ENCODE measurements at regions not wholly inside any gene's neighbourhood (a gene's known extent, or its start where the extent isn't known, plus 50 kb on each side); places are given as distances from the start of the nearest gene placed in this dataset.

- no peak for TF ChIP-seq CTCF (IDR thresholded peaks at IDR 0.05; ENCODE audit: insufficient read depth, missing control alignments)
- no peak for DNase-seq (ENCODE audit: insufficient read length, low spot score)
- FAIRE-seq = no peak
Measured at GRCh38 chr2:20935168-20935775, 108.6 kb downstream of the APOB start.

GRCh38 chr2:20934236-20934635 is 109.6 kb downstream of the APOB start:
- no peak for TF ChIP-seq CTCF (IDR thresholded peaks at IDR 0.05; ENCODE audit: insufficient read depth, missing control alignments)
- no peak for DNase-seq (ENCODE audit: insufficient read length, low spot score)
- FAIRE-seq = no peak

- DNase-seq (ENCODE audit: insufficient read length, low spot score) = no peak
- no peak for FAIRE-seq
- no peak for TF ChIP-seq CTCF (IDR thresholded peaks at IDR 0.05; ENCODE audit: insufficient read depth, missing control alignments)
Measured at GRCh38 chr2:20933714-20934113, 110.2 kb downstream of the APOB start.

GRCh38 chr2:20931346-20931745 is 108.4 kb upstream of the LDAH start:
- no peak for FAIRE-seq
- no peak for DNase-seq (ENCODE audit: insufficient read length, low spot score)
- TF ChIP-seq CTCF (IDR thresholded peaks at IDR 0.05; ENCODE audit: insufficient read depth, missing control alignments) = no peak

GRCh38 chr2:20930928-20931327 is 108.0 kb upstream of the LDAH start:
- DNase-seq (ENCODE audit: insufficient read length, low spot score) = no peak
- TF ChIP-seq CTCF (IDR thresholded peaks at IDR 0.05; ENCODE audit: insufficient read depth, missing control alignments) = no peak
- FAIRE-seq = no peak

GRCh38 chr2:20929721-20930120 is 106.8 kb upstream of the LDAH start:
- no peak for TF ChIP-seq CTCF (IDR thresholded peaks at IDR 0.05; ENCODE audit: insufficient read depth, missing control alignments)
- no peak for FAIRE-seq

GRCh38 chr2:20928617-20929016 is 105.7 kb upstream of the LDAH start:
- no peak for TF ChIP-seq CTCF (IDR thresholded peaks at IDR 0.05; ENCODE audit: insufficient read depth, missing control alignments)
- FAIRE-seq (no peak), DNase-seq (ENCODE audit: insufficient read length, low spot score) (no peak)

More at GRCh38 chr2:20929721-20930120, 106.8 kb upstream of the LDAH start:
- DNase-seq (ENCODE audit: insufficient read length, low spot score) = no peak
